H1 (cell line): ENCODE measurements at regions not wholly inside any gene's neighbourhood (a gene's known extent, or its start where the extent isn't known, plus 50 kb on each side); places are given as distances from the start of the nearest gene placed in this dataset.

Experiments used
- EZH2 ChIP-seq: fragments of 200-600 bp; sonication (generic); IDR thresholded peaks from 2 replicates; pipeline ENCODE4 v1.7.1; 2012; ENCODE audit warnings: low read depth, mild to moderate bottlenecking, moderate library complexity, low read length, inconsistent platforms; ENCODE audit not compliant: severe bottlenecking
- JUND ChIP-seq: IDR thresholded peaks from 2 replicates; pipeline ENCODE4 v1.6.1; 2011; ENCODE audit warnings: mild to moderate bottlenecking, improper control_type of control experiment, low read length
- KDM1A ChIP-seq: fragments of 200-600, 300-600 bp; sonication (generic); IDR thresholded peaks from 2 replicates; pipeline ENCODE4 v1.7.1; 2016; ENCODE audit warnings: mild to moderate bottlenecking, low read length, borderline replicate concordance
- KDM5A ChIP-seq: fragments of 200-600 bp; IDR thresholded peaks from 2 replicates; pipeline ENCODE4 v1.7.1; 2012; ENCODE audit warnings: mild to moderate bottlenecking, low read length, inconsistent platforms, mixed read lengths
- RXRA ChIP-seq: IDR thresholded peaks from 2 replicates; pipeline ENCODE4 v1.6.1; 2011; ENCODE audit warnings: low read depth, mild to moderate bottlenecking, low read length, moderate library complexity; ENCODE audit not compliant: insufficient read depth
- SP1 ChIP-seq: IDR thresholded peaks from 2 replicates; pipeline ENCODE4 v1.6.1; 2011; ENCODE audit warnings: low read depth, low read length

DNA sequence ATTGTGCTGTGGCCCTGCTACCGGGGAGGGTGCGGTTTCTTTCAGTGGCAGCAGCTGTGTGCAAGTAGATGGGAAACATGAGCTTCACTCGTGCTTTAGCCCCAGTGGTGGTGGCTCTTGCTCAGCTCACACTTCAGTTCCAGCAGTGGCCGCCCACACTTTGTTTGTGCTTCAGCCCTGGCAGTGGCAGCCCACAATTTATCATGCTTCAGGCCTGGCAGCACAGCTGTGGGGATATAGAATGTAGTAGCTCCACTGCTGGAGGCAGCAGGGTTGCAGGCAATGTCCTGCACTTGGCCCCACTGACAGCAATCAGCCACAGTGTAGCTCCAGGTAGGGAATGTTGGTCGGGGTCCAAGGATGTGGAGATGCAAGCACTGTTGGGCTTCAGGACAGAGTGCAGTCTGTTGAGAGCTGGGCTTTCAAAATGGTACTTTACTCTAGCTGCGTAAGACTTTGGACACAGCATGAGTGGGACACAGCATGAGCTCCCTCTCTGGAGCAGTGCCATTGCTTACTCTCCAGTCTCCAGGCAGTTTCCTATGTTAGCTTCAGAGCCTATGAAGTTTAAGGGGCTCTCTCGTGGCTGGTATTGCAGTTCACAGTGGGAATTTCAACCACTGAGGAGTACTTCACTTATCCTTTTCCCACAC is 413.1 kb downstream of the PDGFC start (continued):
- TF ChIP-seq EZH2 (no peak), SP1 (no peak), JUND (no peak), RXRA (no peak), KDM1A (no peak), KDM5A (no peak)
